Amniotic epithelial cell (primary cell): ENCODE measurements at regions not wholly inside any gene's neighbourhood (a gene's known extent, or its start where the extent isn't known, plus 50 kb on each side); places are given as distances from the start of the nearest gene placed in this dataset.

Source experiments
- DNase-seq: peaks from one replicate; pipeline ENCODE4 v3.0.0-alpha.2; 2010; ENCODE audit warnings: low read depth

GRCh38 chr5:67509402-67510186 is 313.0 kb upstream of the CD180 start:
- no peak for DNase-seq

GRCh38 chr5:67506241-67506640 is 309.6 kb upstream of the CD180 start:
- no peak for DNase-seq

- no peak for DNase-seq
Measured at GRCh38 chr5:67502951-67503350, 306.4 kb upstream of the CD180 start.

GRCh38 chr5:67496051-67496450 is 299.5 kb upstream of the CD180 start:
- DNase-seq: no peak

GRCh38 chr5:67495072-67495471 is 298.5 kb upstream of the CD180 start:
- no peak for DNase-seq

- no peak for DNase-seq
Measured at GRCh38 chr5:67494186-67494855, 297.7 kb upstream of the CD180 start.

DNA sequence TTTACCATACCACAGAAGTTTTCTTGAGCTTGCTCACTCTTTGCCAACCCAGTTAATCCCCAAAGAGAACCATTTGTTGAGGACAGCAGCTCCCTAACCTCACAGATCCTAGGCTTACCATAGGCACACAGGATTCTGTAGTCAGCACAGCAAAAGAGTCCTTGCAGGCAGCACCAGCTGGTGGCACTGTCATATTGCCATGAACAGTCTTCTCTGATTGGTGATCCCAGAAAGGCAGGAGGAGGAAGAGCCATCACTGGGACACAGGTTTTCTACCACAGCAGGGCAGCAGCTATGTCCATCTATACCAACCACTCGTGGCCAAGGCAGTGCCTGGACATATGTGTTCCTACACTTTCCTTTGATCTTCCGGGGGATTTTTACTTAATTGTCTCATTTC is 297.1 kb upstream of the CD180 start:
- DNase-seq: no peak

DNA sequence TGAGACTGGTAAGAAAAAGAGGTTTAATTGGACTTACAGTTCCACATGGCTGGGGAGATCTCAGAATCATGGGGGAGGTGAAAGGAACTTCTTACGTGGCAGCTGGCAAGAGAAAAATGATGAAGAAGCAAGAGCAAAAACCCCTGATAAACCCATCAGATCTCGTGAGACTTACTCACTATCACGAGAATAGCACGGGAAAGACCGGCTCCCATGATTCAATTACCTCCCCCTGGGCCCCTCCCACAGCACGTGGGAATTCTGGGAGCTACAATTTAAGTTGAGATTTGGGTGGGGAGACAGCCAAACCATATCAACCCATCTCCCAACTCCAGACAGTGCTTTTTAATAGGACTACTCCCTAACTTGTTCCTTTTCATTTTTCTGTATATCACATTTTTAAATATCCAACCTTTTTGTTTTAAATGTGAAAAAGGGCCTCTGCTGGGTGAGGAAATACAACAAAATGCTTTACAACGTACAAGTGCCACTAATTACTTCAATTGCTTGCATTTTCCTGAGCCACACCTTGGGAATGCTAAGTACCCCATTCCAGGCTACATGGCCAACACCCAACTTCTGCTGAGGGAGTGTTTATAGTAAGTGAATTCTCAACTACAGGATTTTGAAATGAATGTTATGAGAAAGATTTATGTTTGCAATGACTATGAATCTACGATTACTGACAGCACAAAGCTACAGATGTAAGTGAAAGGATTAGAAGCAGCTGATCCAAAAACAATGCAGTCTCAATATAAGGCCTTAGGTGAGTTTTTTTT is 294.1 kb upstream of the CD180 start:
- no peak for DNase-seq

DNA sequence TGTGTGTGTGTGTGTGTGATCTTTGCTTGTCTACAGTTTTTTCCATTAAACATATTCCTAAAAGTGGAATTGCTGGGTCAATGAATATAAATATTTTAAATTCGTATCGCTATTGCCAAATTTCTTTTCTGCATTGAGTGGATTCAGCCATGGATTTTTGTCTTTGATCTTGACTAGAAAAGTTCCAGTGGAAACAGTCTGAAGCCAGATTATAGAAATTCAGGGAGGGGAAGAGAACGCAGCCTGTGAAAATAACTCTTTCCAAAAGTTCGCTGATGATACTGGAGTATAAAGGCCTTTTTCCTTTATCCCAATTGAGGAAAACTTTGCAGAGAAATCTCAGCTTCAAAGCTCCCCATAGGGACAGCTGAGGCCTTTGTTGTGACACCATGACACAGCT is 292.3 kb upstream of the CD180 start:
- no peak for DNase-seq

DNA sequence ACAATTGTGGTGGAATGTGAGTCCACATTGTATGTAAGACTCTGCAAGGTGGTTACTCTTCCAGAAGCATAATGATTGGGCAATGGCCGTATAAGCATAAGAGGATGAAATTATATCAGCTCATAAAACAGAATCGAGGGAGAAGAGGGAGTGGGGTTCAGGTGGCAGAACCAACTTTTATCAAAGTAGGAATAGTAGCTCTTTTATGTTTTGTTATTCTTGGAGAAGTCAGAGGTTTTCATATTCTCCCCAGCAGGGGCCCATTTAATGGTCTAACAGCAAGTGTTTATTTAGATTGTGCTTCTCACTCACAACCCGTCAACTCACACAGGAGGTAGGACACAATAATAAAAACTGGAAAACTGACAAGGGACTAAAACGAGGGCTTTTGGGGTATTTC is 291.3 kb upstream of the CD180 start:
- no peak for DNase-seq

GRCh38 chr5:67483453-67484030 is 286.9 kb upstream of the CD180 start:
- no peak for DNase-seq

GRCh38 chr5:67481362-67481761 is 284.8 kb upstream of the CD180 start:
- DNase-seq: no peak

DNA sequence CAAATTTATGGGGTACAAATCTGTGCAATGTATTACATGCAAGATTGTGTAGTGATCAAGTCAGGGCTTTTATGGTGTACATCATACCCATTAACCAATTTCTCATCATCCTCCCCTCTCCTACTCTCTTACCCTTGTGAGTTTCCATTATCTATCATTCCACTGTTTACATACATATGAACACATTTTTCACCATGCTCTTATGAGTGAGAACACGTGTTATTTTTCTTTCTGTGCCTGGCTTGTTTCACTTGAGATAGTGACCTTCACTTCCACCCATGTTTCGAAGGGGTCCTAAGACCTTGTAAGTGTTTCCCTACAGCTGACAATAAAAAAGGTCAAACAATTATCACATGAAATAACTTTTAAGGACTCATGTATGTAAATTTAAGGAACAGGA is 281.7 kb upstream of the CD180 start:
- no peak for DNase-seq

DNA sequence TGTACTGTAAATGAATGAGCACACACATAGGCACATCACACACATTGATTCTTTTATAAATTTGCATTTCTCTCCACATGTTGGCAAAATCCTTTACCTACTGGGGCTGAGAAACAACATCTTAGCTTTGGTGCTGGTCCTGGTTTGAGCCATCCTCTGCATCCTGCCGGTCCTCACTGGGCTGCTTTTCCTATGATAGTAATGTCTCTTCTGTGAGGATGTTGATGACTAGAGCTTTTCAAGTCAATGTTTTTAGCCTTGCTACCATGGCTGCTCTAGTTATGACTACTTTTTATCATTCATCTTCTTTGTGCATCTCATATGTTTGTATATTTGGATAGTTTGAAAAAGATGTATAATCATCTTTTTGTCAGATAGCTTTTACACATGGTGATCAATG is 280.4 kb upstream of the CD180 start:
- no peak for DNase-seq

- DNase-seq: no peak
Measured at GRCh38 chr5:67476531-67476930, 279.9 kb upstream of the CD180 start.

DNA sequence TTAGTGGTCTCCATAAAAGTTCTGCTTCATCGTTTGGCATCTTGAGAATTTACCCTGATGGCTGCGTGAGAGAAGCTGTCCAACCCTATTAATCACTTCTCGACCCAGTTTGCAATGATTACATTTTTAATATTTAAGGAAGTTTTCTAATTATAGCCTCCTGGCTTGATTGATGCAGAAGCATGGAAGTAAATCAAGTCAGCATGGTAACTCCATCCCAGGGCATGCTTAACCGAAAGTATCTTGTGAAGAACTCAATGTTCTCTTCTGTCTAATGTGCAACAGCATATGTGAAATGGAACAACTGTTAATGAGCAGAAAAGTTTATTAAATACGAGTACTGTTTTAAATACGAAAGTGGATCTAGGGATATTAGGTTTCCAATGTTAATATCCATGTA is 278.9 kb upstream of the CD180 start:
- no peak for DNase-seq

GRCh38 chr5:67474597-67475238 is 278.1 kb upstream of the CD180 start:
- DNase-seq: no peak

GRCh38 chr5:67467110-67467509 is 270.5 kb upstream of the CD180 start:
- DNase-seq: no peak

DNA sequence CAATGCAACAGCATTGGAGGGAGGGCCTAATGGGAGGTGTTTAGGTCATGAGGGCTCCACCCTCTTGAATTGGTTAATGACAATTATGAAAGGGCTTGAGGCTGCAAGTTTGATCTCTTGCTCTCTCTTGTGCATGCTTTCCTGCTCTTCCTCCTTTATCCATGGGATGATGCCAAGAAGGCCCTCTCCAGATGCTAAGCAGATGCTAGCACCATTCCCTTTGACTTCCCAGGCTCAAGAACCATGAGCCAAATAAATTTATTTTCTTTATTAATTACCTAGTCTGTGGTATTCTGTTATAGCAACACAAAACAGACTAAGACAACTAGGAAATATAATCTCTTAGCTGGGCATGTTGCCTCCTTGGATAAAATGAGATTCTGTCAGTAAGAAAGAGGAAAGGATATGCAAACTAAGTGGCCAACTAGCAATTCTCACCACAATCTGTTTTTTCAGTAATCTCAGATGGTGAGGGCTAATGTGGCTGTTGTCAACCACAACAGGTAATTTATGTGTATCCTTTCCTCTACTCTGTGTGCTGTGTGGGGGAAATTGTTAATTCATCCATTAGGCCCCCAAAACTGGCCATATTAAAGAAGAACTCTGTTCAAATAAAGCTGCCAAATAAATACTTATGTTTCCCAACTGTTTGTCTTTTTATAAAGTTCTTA is 269.1 kb upstream of the CD180 start:
- DNase-seq: no peak

DNA sequence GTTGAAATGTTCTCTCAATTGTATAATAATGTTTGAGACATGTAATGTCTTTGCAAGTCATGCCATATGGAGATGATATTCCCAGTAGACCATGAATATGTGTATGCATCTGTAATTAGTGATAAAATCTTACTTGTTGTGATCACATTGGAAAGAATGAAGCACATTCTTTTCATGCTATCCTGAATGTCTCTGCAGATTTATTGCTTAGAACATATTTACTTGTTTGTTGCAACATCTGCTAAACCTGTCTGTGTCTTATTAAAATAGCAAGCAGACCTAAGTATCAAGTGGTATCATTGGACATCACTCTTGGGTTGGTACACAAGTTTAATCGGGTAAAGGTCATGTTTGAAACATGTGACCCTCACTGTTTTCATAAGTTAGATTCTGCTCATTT is 265.5 kb upstream of the CD180 start:
- no peak for DNase-seq

- DNase-seq: no peak
Measured at GRCh38 chr5:67459253-67459652, 262.7 kb upstream of the CD180 start.

- DNase-seq: no peak
Measured at GRCh38 chr5:67455970-67456369, 259.4 kb upstream of the CD180 start.
